GM12878 (cell line): ENCODE measurements at regions not wholly inside any gene's neighbourhood (a gene's known extent, or its start where the extent isn't known, plus 50 kb on each side); places are given as distances from the start of the nearest gene placed in this dataset.

Experiments used
- ATAC-seq: fragments of 200-7000 bp; cut with Tn5 transposase; 3 replicates; pipeline ENCODE4 v1.9.1; 2020; ENCODE audit warnings: mild to moderate bottlenecking, moderate library complexity
- BruUV-seq: library from RNA; stranded (reverse); fragments of 400-500 nt; replicated peaks from 2 replicates; lab custom pipeline; 2021; lab: Mats Ljungman, UMichigan
- CTCF ChIA-PET: fragments of 300-600 bp; sonication (Branson Sonifier 250); formaldehyde crosslinking; extraction: SDS; loops from one replicate; lab custom pipeline; 2021; ENCODE audit warnings: inconsistent platforms; lab: Yijun Ruan, JAX
- POLR2A ChIA-PET: fragments of 350-600 bp; formaldehyde crosslinking; extraction: SDS; loops from one replicate; lab custom pipeline; 2021; ENCODE audit warnings: inconsistent platforms; lab: Charles Lee
- RAD21 ChIA-PET: fragments of 300-600 bp; sonication (Branson Sonifier 250); formaldehyde crosslinking; loops from one replicate; lab custom pipeline; 2023; ENCODE audit warnings: antibody characterized with exemption; ENCODE audit not compliant: unreplicated experiment; lab: Charles Lee
- SMC1A ChIA-PET: fragments of 300-600 bp; sonication (Branson Sonifier 250); formaldehyde crosslinking; loops from one replicate; lab custom pipeline; 2023; ENCODE audit not compliant: unreplicated experiment, uncharacterized antibody; lab: Charles Lee
- DNase-seq: peaks from one replicate; pipeline ENCODE4 v3.0.0-alpha.2; 2011; ENCODE audit warnings: low read depth, low spot score
- FAIRE-seq: peaks from 3 replicates; lab custom pipeline; 2011; peaks lifted over from hg19 to GRCh38; lab: Jason Lieb, UNC
- H2AFZ ChIP-seq: 2 replicates; pipeline ENCODE4 v1.6.0; 2011; ENCODE audit warnings: low read depth, low read length, control low read depth; ENCODE audit not compliant: control insufficient read depth
- H3K27ac ChIP-seq: 2 replicates; pipeline ENCODE4 v1.5.1; 2011; ENCODE audit warnings: control low read depth; ENCODE audit not compliant: control insufficient read depth, insufficient read depth
- H3K27me3 ChIP-seq, 2 experiments: replicated peaks in 1 of 2; 2 replicates each; pipeline versions ENCODE4 v1.6.0 to v1.6.1; 2011; ENCODE audit warnings: low read length in 1 of 2; ENCODE audit not compliant: control insufficient read depth in 2 of 2, insufficient read depth in 2 of 2
- H3K36me3 ChIP-seq, 2 experiments: 2 replicates each; pipeline ENCODE4 v1.5.1; 2011; ENCODE audit warnings: low read length in 1 of 2; ENCODE audit not compliant: control insufficient read depth in 2 of 2, insufficient read depth in 2 of 2
- H3K4me1 ChIP-seq: 2 replicates; pipeline ENCODE4 v1.6.1; 2011; ENCODE audit warnings: mild to moderate bottlenecking, low read length, moderate library complexity, mixed read lengths; ENCODE audit not compliant: control insufficient read depth, insufficient read depth
- H3K4me2 ChIP-seq: 2 replicates; pipeline ENCODE4 v1.6.0; 2011; ENCODE audit warnings: control low read depth; ENCODE audit not compliant: control insufficient read depth, insufficient read depth
- H3K4me3 ChIP-seq: fragments of 200-600 bp; sonication (generic); 2 replicates; pipeline ENCODE4 v1.5.1; 2016
- H3K79me2 ChIP-seq: 2 replicates; pipeline ENCODE4 v1.6.0; 2011; ENCODE audit warnings: low read length; ENCODE audit not compliant: control insufficient read depth, insufficient read depth
- H3K9ac ChIP-seq: 2 replicates; pipeline ENCODE4 v1.8.0; 2011; ENCODE audit warnings: low read length, control low read depth, mixed read lengths; ENCODE audit not compliant: control insufficient read depth, insufficient read depth
- H3K9me3 ChIP-seq: replicated peaks from 3 replicates; pipeline ENCODE4 v1.5.1; 2011; ENCODE audit warnings: mild to moderate bottlenecking, low read length; ENCODE audit not compliant: control insufficient read depth, insufficient read depth
- H4K20me1 ChIP-seq: 2 replicates; pipeline ENCODE4 v1.6.0; 2011; ENCODE audit not compliant: control insufficient read depth, insufficient read depth
- BRCA1 ChIP-seq: IDR thresholded peaks from 2 replicates; pipeline ENCODE4 v1.6.1; 2011; ENCODE audit warnings: low read depth, low read length, improper control_type of control experiment
- CBFB ChIP-seq: IDR thresholded peaks from 2 replicates; pipeline ENCODE4 v1.6.1; 2016; ENCODE audit warnings: antibody characterized with exemption, low read depth
- CBX5 ChIP-seq: sonication (generic); IDR thresholded peaks from 2 replicates; pipeline ENCODE4 v1.6.1; 2016; ENCODE audit warnings: low read depth, moderate library complexity, mild to moderate bottlenecking, inconsistent platforms
- CREB1 ChIP-seq: IDR thresholded peaks from 2 replicates; pipeline ENCODE4 v1.6.1; 2012; ENCODE audit warnings: low read depth, mild to moderate bottlenecking, inconsistent platforms
- CREM ChIP-seq: IDR thresholded peaks from 2 replicates; pipeline ENCODE4 v1.6.1; 2014; ENCODE audit warnings: antibody characterized with exemption, low read depth
- EED ChIP-seq: sonication (generic); IDR thresholded peaks from 2 replicates; pipeline ENCODE4 v1.6.1; 2016; ENCODE audit warnings: antibody characterized with exemption, low read depth
- EZH2 ChIP-seq: IDR thresholded peaks from 2 replicates; pipeline ENCODE4 v1.6.1; 2012; ENCODE audit warnings: low read depth, mild to moderate bottlenecking, control low read depth, inconsistent platforms, low read length, borderline replicate concordance; ENCODE audit not compliant: control insufficient read depth
- FOXM1 ChIP-seq: IDR thresholded peaks from 2 replicates; pipeline ENCODE4 v1.6.1; 2012; ENCODE audit warnings: low read depth, mild to moderate bottlenecking, inconsistent platforms, low read length, moderate library complexity
- GATAD2B ChIP-seq: fragments of 450-650 bp; conservative IDR thresholded peaks from 2 replicates; pipeline ENCODE4 v1.6.1; 2017; ENCODE audit warnings: low read depth, mild to moderate bottlenecking, moderate library complexity
- HDAC2 ChIP-seq: fragments of 200-600 bp; sonication (generic); IDR thresholded peaks from 2 replicates; pipeline ENCODE4 v1.6.1; 2017
- KLF5 ChIP-seq: fragments of 450-650 bp; IDR thresholded peaks from 2 replicates; pipeline ENCODE4 v1.6.1; 2014; ENCODE audit warnings: mild to moderate bottlenecking; ENCODE audit not compliant: partially characterized antibody
- LARP7 ChIP-seq: fragments of 450-650 bp; IDR thresholded peaks from 2 replicates; pipeline ENCODE4 v1.6.1; 2017; ENCODE audit warnings: mild to moderate bottlenecking
- NR2F1 ChIP-seq: fragments of 450-650 bp; conservative IDR thresholded peaks from 2 replicates; pipeline ENCODE4 v1.6.1; 2017; ENCODE audit warnings: mild to moderate bottlenecking
- RELA ChIP-seq: fragments of 450-650 bp; IDR thresholded peaks from 2 replicates; pipeline ENCODE4 v1.8.0; 2014; ENCODE audit warnings: borderline replicate concordance; ENCODE audit not compliant: partially characterized antibody
- RFX5 ChIP-seq: IDR thresholded peaks from 2 replicates; pipeline ENCODE4 v1.6.1; 2011; ENCODE audit warnings: low read depth, low read length, improper control_type of control experiment
- SMC3 ChIP-seq: IDR thresholded peaks from 2 replicates; pipeline ENCODE4 v1.6.1; 2011; ENCODE audit warnings: low read length, improper control_type of control experiment, borderline replicate concordance
- SRF ChIP-seq, 2 experiments: IDR thresholded peaks; 2 replicates each; pipeline ENCODE4 v1.6.1; 2011; ENCODE audit warnings: low read depth in 2 of 2, low read length in 2 of 2, mild to moderate bottlenecking in 1 of 2, moderate library complexity in 1 of 2
- ZZZ3 ChIP-seq: IDR thresholded peaks from 2 replicates; pipeline ENCODE4 v1.6.1; 2011; ENCODE audit warnings: low read depth; ENCODE audit not compliant: control insufficient read depth, insufficient read length
- WGBS: methylation state at CpG from one replicate; pipeline ENCODE4 v1.1.6; 2016; ENCODE audit warnings: low lambda C conversion rate; ENCODE audit not compliant: insufficient replicate concordance, insufficient coverage; ENCODE audit errors: missing lambda C conversion rate; 5-methylcytosine and 5-hydroxymethylcytosine counted together
- in situ Hi-C: fragments of 300-500 bp; cut with MboI; formaldehyde crosslinking; loops from 9 replicates; pipeline ENCODE4 v1.14.3; 2018; ENCODE audit warnings: mixed read lengths
- intact Hi-C: fragments of 100-400 bp; cut with micrococcal nuclease; formaldehyde crosslinking; loops from one replicate; pipeline ENCODE4 v1.14.2; 2022; ENCODE audit not compliant: unreplicated experiment
- TF ChIP-seq, protein P1 (sequence below): IDR thresholded peaks from 2 replicates; pipeline ENCODE4 v1.6.1; 2012; ENCODE audit warnings: low read depth, low read length, improper control_type of control experiment
- TF ChIP-seq, protein P2 (sequence below): IDR thresholded peaks from 2 replicates; pipeline ENCODE4 v1.6.1; 2011; ENCODE audit warnings: borderline replicate concordance, low read depth, mild to moderate bottlenecking, moderate library complexity, mixed read lengths, low read length; ENCODE audit not compliant: insufficient read depth; ENCODE audit errors: extremely low read length

- Histone ChIP-seq H3K4me3 (no peak overlapping the region), H4K20me1 (no peaks in the 10 kb centered on the region), H3K4me2 (no peak overlapping the region), H2AFZ (no peak overlapping the region), H3K9me3 (no peaks in the 10 kb centered on the region), H3K27me3 (no peaks in the 10 kb centered on the region), H3K9ac (no peak overlapping the region), H3K27ac (no peak overlapping the region), H3K36me3 (no peaks in the 10 kb centered on the region), H3K4me1 (no peaks in the 10 kb centered on the region), H3K79me2 (no peaks in the 10 kb centered on the region)
- WGBS: 94% methylated on average over 1 of the region's 1 CpG
- in situ Hi-C loops: no loop called here
- FAIRE-seq: no peak
- DNase-seq: no peak
- CTCF ChIA-PET: no interaction called here
- no peak for TF ChIP-seq EZH2
- no peak for TF ChIP-seq HDAC2
- TF ChIP-seq NR2F1: no peak
- TF ChIP-seq, protein P1, sequence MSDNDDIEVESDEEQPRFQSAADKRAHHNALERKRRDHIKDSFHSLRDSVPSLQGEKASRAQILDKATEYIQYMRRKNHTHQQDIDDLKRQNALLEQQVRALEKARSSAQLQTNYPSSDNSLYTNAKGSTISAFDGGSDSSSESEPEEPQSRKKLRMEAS: no peak
- ATAC-seq: no peak
- intact Hi-C loops: no loop called here
- POLR2A ChIA-PET: no interaction called here
- RAD21 ChIA-PET: no interaction called here
- BruUV-seq: no TSS peak
- SMC1A ChIA-PET: no interaction called here
Measured at GRCh38 chr14:51436630-51437029, 196.6 kb downstream of the TMX1 start.

GRCh38 chr14:51439896-51440295 lies 199.8 kb downstream of the TMX1 start:
- Histone ChIP-seq H3K79me2 (no peaks in the 10 kb centered on the region), H2AFZ (no peak overlapping the region), H3K4me3 (no peak overlapping the region), H3K36me3 (no peaks in the 10 kb centered on the region), H3K4me2 (no peak overlapping the region), H3K27me3 (no peaks in the 10 kb centered on the region), H3K4me1 (no peaks in the 10 kb centered on the region), H3K27ac (no peak overlapping the region), H3K9me3 (no peaks in the 10 kb centered on the region), H4K20me1 (no peaks in the 10 kb centered on the region), H3K9ac (no peak overlapping the region)
- ChIA-PET CTCF (interaction anchor here (1.9 kb wide), 1 partner anchor 10 kb away, joined by 4 read pairs; no protein-coding TSS in a partner anchor), RAD21 (no interaction called here), POLR2A (interaction anchor here (0.5 kb wide), 1 partner anchor 266 kb away, joined by 3 read pairs; no protein-coding TSS in a partner anchor), SMC1A (no interaction called here)
- in situ Hi-C loops (no loop called here), intact Hi-C loops (no loop called here)
- no peak for FAIRE-seq
- DNase-seq: no peak
- TF ChIP-seq RFX5 (no peak), SRF (IDR thresholded peaks at IDR 0.05; ENCODE audit: low read depth in 2 of 2, low read length in 2 of 2) (no peak), LARP7 (no peak), CBFB (no peak), KLF5 (no peak), CREB1 (no peak), EED (no peak), ZZZ3 (no peak), SMC3 (no peak), RELA (no peak), BRCA1 (no peak), GATAD2B (no peak), CBX5 (no peak), FOXM1 (no peak), CREM (no peak)
- TF ChIP-seq, protein P2, sequence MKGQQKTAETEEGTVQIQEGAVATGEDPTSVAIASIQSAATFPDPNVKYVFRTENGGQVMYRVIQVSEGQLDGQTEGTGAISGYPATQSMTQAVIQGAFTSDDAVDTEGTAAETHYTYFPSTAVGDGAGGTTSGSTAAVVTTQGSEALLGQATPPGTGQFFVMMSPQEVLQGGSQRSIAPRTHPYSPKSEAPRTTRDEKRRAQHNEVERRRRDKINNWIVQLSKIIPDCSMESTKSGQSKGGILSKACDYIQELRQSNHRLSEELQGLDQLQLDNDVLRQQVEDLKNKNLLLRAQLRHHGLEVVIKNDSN: no peak
- 32% methylated on average over 4 of the region's 4 CpGs for WGBS
- ATAC-seq: no peak
- BruUV-seq: no TSS peak
